HepG2 (cell line): ENCODE measurements at regions not wholly inside any gene's neighbourhood (a gene's known extent, or its start where the extent isn't known, plus 50 kb on each side); places are given as distances from the start of the nearest gene placed in this dataset.

Experiments
- CEBPB ChIP-seq: IDR thresholded peaks from 2 replicates; pipeline ENCODE4 v1.6.1; 2011; ENCODE audit warnings: low read depth, low read length, improper control_type of control experiment, borderline replicate concordance
- DDIT3 ChIP-seq: sonication (generic); formaldehyde crosslinking; IDR thresholded peaks from 2 replicates; pipeline ENCODE4 v1.4.0; 2020; ENCODE audit warnings: mild to moderate bottlenecking, missing genetic modification reagents
- HOXA5 ChIP-seq: sonication (generic); formaldehyde crosslinking; IDR thresholded peaks from 2 replicates; pipeline ENCODE4 v1.4.0; 2020; ENCODE audit warnings: missing genetic modification reagents
- HOXA7 ChIP-seq: sonication (generic); formaldehyde crosslinking; IDR thresholded peaks from 2 replicates; pipeline ENCODE4 v1.8.1; 2022; ENCODE audit warnings: mild to moderate bottlenecking, missing genetic modification reagents, moderate library complexity
- IRF1 ChIP-seq: sonication (generic); formaldehyde crosslinking; IDR thresholded peaks from 2 replicates; pipeline ENCODE4 v1.4.0; 2020; ENCODE audit warnings: low read depth, mild to moderate bottlenecking, missing genetic modification reagents
- JUND ChIP-seq: sonication (generic); formaldehyde crosslinking; IDR thresholded peaks from 2 replicates; pipeline ENCODE4 v1.8.0; 2022; ENCODE audit warnings: mild to moderate bottlenecking, missing genetic modification reagents
- MYC ChIP-seq: sonication (generic); formaldehyde crosslinking; IDR thresholded peaks from 2 replicates; pipeline ENCODE4 v1.9.0; 2021; ENCODE audit warnings: missing genetic modification reagents, borderline replicate concordance
- PAX8 ChIP-seq: sonication (generic); formaldehyde crosslinking; IDR thresholded peaks from 2 replicates; pipeline ENCODE4 v1.8.0; 2022; ENCODE audit warnings: mild to moderate bottlenecking, missing genetic modification reagents, borderline replicate concordance
- POLR2AphosphoS2 ChIP-seq: IDR thresholded peaks from 2 replicates; pipeline ENCODE4 v1.6.1; 2011; ENCODE audit warnings: low read depth, low read length, improper control_type of control experiment
- REL ChIP-seq: sonication (generic); formaldehyde crosslinking; conservative IDR thresholded peaks from 2 replicates; pipeline ENCODE4 v1.8.0; 2022; ENCODE audit warnings: mild to moderate bottlenecking, missing genetic modification reagents, moderate library complexity
- SMAD1 ChIP-seq: sonication (generic); formaldehyde crosslinking; IDR thresholded peaks from 2 replicates; pipeline ENCODE4 v1.4.0; 2020; ENCODE audit warnings: missing genetic modification reagents, low read depth, mild to moderate bottlenecking, borderline replicate concordance
- SRSF4 ChIP-seq: fragments of 200-400 bp; formaldehyde crosslinking; IDR thresholded peaks from one replicate; pipeline ENCODE4 v1.6.1; 2018; ENCODE audit warnings: mild to moderate bottlenecking, low read depth, low read length, moderate library complexity; ENCODE audit not compliant: poor library complexity, severe bottlenecking
- THAP9 ChIP-seq: sonication (generic); formaldehyde crosslinking; IDR thresholded peaks from 2 replicates; pipeline ENCODE4; 2020; ENCODE audit warnings: missing genetic modification reagents, mild to moderate bottlenecking, borderline replicate concordance
- ZNF253 ChIP-seq: sonication (generic); formaldehyde crosslinking; IDR thresholded peaks from 2 replicates; pipeline ENCODE4 v1.8.0; 2022; ENCODE audit warnings: mild to moderate bottlenecking, missing genetic modification reagents, borderline replicate concordance
- ZNF441 ChIP-seq: sonication (generic); formaldehyde crosslinking; IDR thresholded peaks from 2 replicates; pipeline ENCODE4 v1.7.0; 2021; ENCODE audit warnings: missing genetic modification reagents, borderline replicate concordance
- ZNF550 ChIP-seq: sonication (generic); formaldehyde crosslinking; IDR thresholded peaks from 2 replicates; pipeline ENCODE4 v1.4.0; 2020; ENCODE audit warnings: mild to moderate bottlenecking, missing genetic modification reagents, borderline replicate concordance
- ZNF574 ChIP-seq: sonication (generic); formaldehyde crosslinking; IDR thresholded peaks from 2 replicates; pipeline ENCODE4 v1.4.0; 2020; ENCODE audit warnings: missing genetic modification reagents
- ZNF597 ChIP-seq: sonication (generic); formaldehyde crosslinking; IDR thresholded peaks from 2 replicates; pipeline ENCODE4 v1.5.0; 2020; ENCODE audit warnings: missing genetic modification reagents
- ZNF724P ChIP-seq: sonication (generic); formaldehyde crosslinking; IDR thresholded peaks from 2 replicates; pipeline ENCODE4 v1.8.0; 2022; ENCODE audit warnings: missing genetic modification reagents, borderline replicate concordance
- ZSCAN21 ChIP-seq: sonication (generic); formaldehyde crosslinking; IDR thresholded peaks from 2 replicates; pipeline ENCODE4 v1.8.0; 2022; ENCODE audit warnings: mild to moderate bottlenecking, missing genetic modification reagents, moderate library complexity, borderline replicate concordance
- ZSCAN5A ChIP-seq: sonication (generic); formaldehyde crosslinking; IDR thresholded peaks from 2 replicates; pipeline ENCODE4 v1.8.0; 2022; ENCODE audit warnings: mild to moderate bottlenecking, missing genetic modification reagents, borderline replicate concordance

- TF ChIP-seq ZNF441: no peak
- no peak for TF ChIP-seq POLR2AphosphoS2
- no peak for TF ChIP-seq ZSCAN21 (CRISPR knock-in tag)
- no peak for TF ChIP-seq SMAD1 (CRISPR knock-in tag)
- TF ChIP-seq DDIT3: no peak
- no peak for TF ChIP-seq ZNF597
- no peak for TF ChIP-seq CEBPB
- TF ChIP-seq ZSCAN5A (CRISPR knock-in tag): no peak
- no peak for TF ChIP-seq MYC (CRISPR knock-in tag)
- TF ChIP-seq REL (CRISPR knock-in tag): no peak
- no peak for TF ChIP-seq IRF1 (CRISPR knock-in tag)
- TF ChIP-seq ZNF724P: no peak
- no peak for TF ChIP-seq JUND (CRISPR knock-in tag)
- TF ChIP-seq HOXA7 (CRISPR knock-in tag): no peak
- TF ChIP-seq ZNF550 (CRISPR knock-in tag): no peak
- no peak for TF ChIP-seq SRSF4
- TF ChIP-seq THAP9 (CRISPR knock-in tag): no peak
- no peak for TF ChIP-seq ZNF574 (CRISPR knock-in tag)
- no peak for TF ChIP-seq HOXA5 (CRISPR knock-in tag)
- TF ChIP-seq ZNF253 (CRISPR knock-in tag): no peak
- no peak for TF ChIP-seq PAX8 (CRISPR knock-in tag)
Measured at GRCh38 chr5:109524555-109524954, 114.8 kb upstream of the PJA2 start (continued).
